GM21423 (cell line): ENCODE measurements at regions not wholly inside any gene's neighbourhood (a gene's known extent, or its start where the extent isn't known, plus 50 kb on each side); places are given as distances from the start of the nearest gene placed in this dataset.

Source experiments
- ATAC-seq: cut with Tn5 transposase; IDR thresholded peaks from one replicate; pipeline ENCODE4 v1.9.1; 2021; ENCODE audit warnings: mild to moderate bottlenecking, moderate library complexity; ENCODE audit not compliant: unreplicated experiment

DNA sequence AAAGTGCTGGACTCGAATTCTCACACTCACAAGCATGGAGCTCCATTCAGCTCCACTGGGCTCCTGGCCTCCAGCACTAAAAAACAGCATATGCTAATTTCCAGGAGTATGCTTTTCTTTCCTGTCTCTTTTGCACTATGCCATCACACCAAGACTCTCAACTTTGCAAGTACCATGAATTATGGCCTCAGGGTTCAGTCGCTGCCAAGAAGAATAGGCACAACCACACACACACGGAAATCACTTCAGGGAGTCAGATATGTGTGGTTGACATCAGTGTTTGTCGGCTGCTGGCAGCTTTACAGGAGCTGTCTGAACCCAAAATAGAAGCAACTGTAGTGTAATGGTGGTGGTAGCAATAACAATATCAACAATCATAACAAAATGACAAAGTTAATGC lies 305.0 kb upstream of the SLCO3A1 start:
- ATAC-seq: no peak

- ATAC-seq: no peak
Measured at GRCh38 chr15:91549581-91549980, 303.9 kb upstream of the SLCO3A1 start.

- ATAC-seq: no peak
Measured at GRCh38 chr15:91552555-91552954, 301.0 kb upstream of the SLCO3A1 start.

- no peak for ATAC-seq
Measured at GRCh38 chr15:91553196-91553854, 300.2 kb upstream of the SLCO3A1 start.

GRCh38 chr15:91555312-91555711 lies 298.2 kb upstream of the SLCO3A1 start:
- ATAC-seq: no peak

DNA sequence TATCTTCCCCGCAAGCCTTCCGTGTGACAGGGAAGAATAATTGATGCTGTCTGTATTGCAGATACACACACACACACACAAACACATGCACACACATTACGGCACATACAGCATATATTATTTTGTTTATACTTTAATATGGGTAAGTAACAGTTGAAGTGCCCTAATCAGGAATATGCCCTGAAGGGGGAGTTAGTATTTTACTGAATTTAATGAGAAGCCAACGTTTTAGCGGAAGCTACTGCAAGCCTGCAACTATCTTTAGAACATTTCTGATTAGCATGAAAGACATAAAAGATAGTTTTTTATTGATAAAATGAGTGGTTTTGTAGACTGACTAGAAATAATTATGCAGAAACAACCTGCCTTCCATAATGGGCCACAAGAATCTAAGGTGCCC lies 296.6 kb upstream of the SLCO3A1 start:
- ATAC-seq: no peak

DNA sequence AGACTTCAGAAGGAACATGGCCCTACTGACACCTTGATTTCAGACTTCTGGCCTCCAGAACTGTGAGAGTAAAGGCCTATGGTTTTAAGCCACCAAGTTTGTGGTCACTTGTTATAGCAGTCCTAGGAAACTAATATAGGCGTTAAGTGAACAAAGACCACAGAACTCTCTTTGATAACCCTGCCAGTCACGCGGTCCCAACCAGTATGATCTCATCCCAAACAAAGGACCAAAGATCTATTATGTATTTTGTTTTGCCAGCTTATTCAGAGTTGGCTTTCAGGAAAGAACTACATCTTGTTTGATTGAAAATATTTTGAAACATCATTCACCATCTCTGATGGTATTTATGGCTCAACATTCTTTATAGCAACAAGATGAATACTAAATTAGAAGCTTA lies 294.4 kb upstream of the SLCO3A1 start:
- ATAC-seq: no peak

- no peak for ATAC-seq
Measured at GRCh38 chr15:91561371-91562100, 292.0 kb upstream of the SLCO3A1 start.

DNA sequence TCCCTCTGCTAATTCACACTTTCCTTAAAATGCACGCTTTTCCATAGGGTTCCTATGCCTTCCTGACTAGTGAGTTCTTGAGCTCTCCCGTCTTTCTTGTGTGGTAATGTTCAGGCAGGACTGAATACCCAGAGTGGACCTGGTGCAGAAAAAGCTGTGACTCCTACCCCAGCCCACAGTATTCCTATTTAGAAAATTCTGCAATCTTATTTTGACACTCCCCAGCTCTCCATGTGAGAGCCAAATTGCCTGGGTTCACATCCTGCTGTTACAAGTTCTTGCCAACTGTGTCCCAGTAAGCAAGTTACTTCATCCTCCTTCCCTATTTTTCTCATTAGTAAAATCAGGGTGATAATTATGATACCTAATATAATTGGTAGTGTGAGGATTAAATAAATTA lies 290.8 kb upstream of the SLCO3A1 start:
- no peak for ATAC-seq

- ATAC-seq: no peak
Measured at GRCh38 chr15:91564631-91565030, 288.9 kb upstream of the SLCO3A1 start.

GRCh38 chr15:91566141-91566540 lies 287.4 kb upstream of the SLCO3A1 start:
- ATAC-seq: no peak

- ATAC-seq: no peak
Measured at GRCh38 chr15:91568036-91568435, 285.5 kb upstream of the SLCO3A1 start.

DNA sequence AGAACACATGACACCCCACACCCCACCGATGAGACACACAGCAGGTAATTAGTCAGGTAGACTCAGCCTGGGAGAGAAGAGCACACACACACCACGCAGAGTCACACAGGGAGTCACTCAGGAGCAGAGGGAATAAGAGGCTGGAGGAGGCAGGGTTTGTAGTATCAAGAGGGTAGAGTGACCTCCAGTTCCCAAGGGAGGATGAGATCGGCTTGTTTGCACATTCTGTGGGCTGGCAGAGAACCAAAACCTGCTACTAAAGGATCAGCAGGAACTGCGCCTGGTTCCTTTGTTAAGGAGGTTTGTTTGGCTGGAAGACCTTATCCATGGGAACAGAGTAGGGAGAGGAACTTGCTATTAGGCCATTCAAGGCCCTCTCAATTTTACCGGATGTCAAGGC lies 281.4 kb upstream of the SLCO3A1 start:
- no peak for ATAC-seq

- no peak for ATAC-seq
Measured at GRCh38 chr15:91576096-91576495, 277.4 kb upstream of the SLCO3A1 start.

GRCh38 chr15:91578511-91578910 lies 275.0 kb upstream of the SLCO3A1 start:
- no peak for ATAC-seq

DNA sequence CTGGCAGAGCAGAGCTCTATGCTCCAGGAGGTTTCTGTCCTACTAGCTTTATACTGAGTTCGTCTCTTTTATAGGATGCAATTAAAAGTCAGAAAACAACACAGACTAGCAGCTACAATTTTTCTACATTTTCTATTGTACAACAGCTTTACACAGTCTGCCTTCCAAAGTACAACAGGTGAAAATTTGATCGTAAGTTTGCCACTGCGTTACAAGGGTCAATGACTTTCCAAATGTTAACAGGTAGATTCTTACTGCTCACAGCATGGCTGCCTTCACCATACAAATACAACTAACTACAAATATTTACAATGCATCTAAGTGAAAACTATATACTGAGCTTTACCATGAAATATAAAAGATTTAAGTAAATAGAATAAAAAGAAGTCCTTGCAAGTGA lies 268.6 kb upstream of the SLCO3A1 start:
- no peak for ATAC-seq

DNA sequence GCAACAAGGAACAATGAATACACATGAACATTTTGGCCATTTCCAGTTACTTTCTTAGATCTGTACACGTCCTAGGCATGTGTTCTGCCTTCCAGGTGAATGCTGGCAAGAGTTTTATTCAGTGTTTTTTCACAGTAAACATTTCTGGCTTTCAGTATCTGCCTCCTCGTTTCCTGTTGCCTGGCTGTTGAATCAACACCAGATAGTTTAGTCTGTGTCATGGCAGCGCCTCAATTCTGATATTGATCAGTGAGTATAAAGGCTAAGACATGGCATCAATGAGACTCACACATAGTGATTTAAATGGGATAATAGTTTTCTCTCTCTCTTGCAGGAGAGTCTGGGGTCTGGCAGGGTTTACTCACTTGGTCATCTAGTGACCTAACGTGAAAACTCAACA lies 266.9 kb upstream of the SLCO3A1 start:
- no peak for ATAC-seq

DNA sequence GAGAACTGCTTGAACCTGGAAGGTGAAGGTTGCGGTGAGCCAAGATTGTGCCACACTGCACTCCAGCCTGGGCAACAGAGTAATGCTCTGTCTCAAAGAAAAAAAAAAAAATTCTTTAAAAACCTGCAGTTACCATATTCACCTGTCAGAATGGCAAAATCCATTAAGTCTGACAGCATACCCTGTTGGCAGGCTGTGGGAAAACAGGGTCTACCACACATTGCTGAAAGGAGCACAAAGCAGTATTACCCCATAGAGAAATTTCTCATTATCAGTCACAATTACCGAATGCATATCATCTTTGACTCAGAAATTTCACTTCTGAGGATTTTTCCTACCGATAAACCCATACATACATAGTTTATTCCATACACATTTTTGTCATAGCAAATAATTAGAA lies 264.1 kb upstream of the SLCO3A1 start:
- no peak for ATAC-seq

DNA sequence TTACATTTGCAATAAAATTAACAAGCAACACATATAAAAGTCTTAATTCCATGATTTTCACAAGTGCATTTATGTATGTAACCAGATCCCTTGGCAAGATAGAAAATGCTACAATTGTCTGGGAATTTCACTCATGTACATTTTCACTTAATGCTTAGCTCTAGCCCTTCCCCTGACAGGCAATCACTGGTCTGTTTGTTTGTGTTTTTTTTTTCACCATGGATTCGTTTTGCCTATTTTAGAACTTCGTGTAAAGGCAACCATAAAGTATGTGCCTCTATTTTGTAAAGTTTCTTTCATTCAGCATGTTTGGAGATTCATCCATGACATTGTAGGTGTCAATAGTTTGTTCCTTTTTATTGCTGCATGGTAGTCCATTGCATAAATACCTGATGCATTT lies 260.9 kb upstream of the SLCO3A1 start:
- no peak for ATAC-seq

- no peak for ATAC-seq
Measured at GRCh38 chr15:91593067-91593466, 260.4 kb upstream of the SLCO3A1 start.

DNA sequence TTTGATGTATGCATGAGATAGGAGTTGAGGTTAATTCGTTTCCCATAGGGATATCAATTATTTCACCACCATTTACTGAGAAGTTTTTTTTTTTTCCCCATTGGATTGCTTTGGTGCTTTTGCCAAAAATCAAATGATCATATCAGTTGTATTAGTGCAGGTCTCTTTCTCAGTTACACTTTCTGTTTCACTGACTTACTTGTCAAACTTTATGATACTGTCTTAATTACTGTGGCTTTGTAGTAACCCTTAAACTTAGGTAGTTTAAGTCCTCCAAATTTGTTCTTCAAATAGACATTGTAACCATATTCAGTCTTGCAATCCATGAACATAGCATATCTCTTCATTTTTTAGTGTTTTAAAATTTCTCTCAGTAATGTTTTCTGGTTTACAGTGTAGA lies 259.9 kb upstream of the SLCO3A1 start:
- ATAC-seq: no peak

GRCh38 chr15:91599261-91599660 lies 254.2 kb upstream of the SLCO3A1 start:
- no peak for ATAC-seq
